ENCODE measurements at regions not wholly inside any gene's neighbourhood (a gene's known extent, or its start where the extent isn't known, plus 50 kb on each side); places are given as distances from the start of the nearest gene placed in this dataset.

GRCh38 chr11:45483416-45483815 is 182.0 kb downstream of the CHST1 start:
- TF ChIP-seq RXRA (CRISPR knock-in tag; IDR thresholded peaks at IDR 0.05) (no peak), ZBTB46 (CRISPR knock-in tag; IDR thresholded peaks at IDR 0.05; ENCODE audit: borderline replicate concordance) (no peak), JUNB (CRISPR knock-in tag; IDR thresholded peaks at IDR 0.05; ENCODE audit: borderline replicate concordance) (no peak), HDAC1 (CRISPR knock-in tag; IDR thresholded peaks at IDR 0.05) (no peak), EZH2 (conservative IDR thresholded peaks at IDR 0.05; ENCODE audit: low read depth, low read length) (no peak), ZNF234 (CRISPR knock-in tag; conservative IDR thresholded peaks at IDR 0.05) (no peak), KLF16 (CRISPR knock-in tag; IDR thresholded peaks at IDR 0.05) (no peak), NFRKB (IDR thresholded peaks at IDR 0.05) (no peak), ZNF343 (CRISPR knock-in tag; IDR thresholded peaks at IDR 0.05) (no peak)
